Right kidney (tissue), 1 donor: ENCODE measurements at regions not wholly inside any gene's neighbourhood (a gene's known extent, or its start where the extent isn't known, plus 50 kb on each side); places are given as distances from the start of the nearest gene placed in this dataset.

ENCODE experiments used
- DNase-seq: peaks from one replicate; pipeline ENCODE4 v3.0.0-alpha.2; 2016

DNA sequence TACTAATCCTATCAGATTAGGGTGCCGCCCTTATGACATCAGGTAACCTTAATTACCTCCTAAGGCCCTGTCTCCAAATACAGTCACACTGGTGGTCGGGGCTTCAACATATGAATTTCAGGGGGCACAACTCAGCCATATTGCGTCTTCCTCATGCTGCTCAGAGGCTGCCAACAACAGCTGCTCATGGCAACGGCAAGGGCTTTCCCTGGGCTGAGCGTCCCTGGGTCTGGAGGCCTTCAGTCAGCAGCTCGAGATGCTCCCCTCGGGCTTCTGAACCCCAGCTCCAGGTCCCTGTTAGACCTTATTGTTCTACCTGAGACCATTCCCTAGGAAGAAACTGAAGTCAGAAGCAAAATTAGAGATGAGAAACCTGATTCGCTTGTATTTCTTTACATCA lies 157.2 kb downstream of the TMEM132E start:
- no peak for DNase-seq

DNA sequence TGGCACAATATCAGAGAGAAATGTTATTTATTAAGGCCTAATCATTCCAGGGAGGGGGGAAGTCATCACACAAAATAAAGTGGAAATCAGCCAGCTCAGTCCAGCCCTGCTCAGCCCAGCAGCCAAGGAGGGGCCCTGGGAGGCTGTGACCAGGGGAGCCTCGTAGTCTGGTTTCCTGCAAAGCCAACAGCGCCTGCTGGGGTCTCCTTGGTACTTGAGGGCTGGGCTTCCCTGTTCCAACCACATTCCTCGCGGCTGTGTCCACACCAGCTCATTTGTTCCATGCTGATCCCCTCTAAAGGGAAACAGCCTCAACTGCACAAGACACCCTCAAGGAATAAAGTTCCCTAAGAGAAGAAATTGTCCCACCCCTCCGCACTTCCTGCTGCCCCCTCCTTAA lies 154.0 kb downstream of the TMEM132E start:
- DNase-seq: no peak

GRCh38 chr17:34730816-34731215 lies 151.4 kb downstream of the TMEM132E start:
- DNase-seq: no peak

DNA sequence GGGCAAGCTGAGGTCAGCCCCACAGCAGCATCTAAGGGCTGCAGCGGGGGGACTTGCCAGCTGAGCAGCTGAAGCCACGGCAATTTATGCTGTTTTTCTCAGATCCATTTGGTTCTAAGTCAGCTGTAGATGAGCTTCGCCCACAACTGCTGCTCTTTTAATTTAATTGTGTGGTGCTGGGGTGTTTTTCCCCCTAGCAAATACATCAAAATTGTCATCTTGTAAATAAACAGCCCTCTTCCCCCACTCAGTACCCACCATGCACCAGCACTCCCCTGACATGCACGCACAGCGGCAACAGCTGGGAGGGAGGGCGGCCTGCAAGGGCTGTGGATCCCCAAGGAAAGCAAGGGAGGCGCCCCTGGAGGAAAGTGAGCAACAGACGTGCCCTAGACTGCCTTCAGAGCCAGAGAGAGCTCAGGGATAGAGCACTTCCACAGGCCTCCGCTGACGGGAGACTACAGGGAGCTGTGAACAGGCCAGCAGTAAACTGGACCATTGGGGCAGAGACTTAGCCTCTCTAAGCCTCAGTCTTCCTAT lies 149.5 kb downstream of the TMEM132E start:
- DNase-seq: no peak

GRCh38 chr17:34727601-34728000 lies 148.2 kb downstream of the TMEM132E start:
- no peak for DNase-seq

DNA sequence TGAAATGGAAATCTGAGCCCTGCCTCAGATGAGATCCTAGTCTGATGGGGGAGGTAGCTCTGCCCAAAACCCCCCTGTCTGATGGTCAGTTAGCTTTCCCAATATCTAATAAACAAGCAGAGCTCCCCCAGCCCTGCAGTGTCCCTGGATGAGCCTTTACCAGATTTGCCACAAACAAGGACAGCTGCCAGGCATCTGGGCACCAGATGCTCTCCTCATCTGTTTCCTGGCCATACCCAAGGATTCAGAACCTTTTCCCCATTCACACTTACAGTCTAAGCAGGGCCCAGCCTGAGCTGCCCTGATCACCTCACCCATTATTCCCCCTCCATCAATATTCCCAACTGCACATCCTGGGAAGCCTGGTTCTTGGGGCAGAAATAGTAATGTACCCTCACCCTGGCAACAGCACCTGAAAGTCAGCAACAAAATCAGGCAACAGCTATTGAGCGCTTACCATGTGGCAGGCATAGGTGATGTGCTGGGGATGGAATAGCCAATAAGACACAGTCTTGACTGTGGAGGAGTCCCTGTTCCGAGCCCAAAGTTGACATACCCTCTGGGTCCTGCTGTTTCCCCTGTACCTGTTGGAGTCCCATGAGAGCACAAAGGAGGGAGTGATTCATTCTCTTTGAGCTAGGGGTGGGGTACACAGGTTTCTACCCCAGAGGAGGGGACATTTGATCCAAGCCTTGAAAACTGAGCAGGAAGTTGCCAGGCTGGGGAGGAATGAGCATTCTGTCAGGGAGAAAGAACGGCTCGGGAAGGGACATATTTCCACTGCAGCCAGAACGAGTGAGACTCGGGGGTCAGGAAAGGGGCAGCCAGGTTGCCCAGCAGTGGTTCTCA lies 147.4 kb downstream of the TMEM132E start:
- DNase-seq: no peak

- DNase-seq: no peak
Observed at GRCh38 chr17:34725725-34726124, 146.3 kb downstream of the TMEM132E start.

- DNase-seq: no peak
Observed at GRCh38 chr17:34725008-34725407, 145.6 kb downstream of the TMEM132E start.

DNA sequence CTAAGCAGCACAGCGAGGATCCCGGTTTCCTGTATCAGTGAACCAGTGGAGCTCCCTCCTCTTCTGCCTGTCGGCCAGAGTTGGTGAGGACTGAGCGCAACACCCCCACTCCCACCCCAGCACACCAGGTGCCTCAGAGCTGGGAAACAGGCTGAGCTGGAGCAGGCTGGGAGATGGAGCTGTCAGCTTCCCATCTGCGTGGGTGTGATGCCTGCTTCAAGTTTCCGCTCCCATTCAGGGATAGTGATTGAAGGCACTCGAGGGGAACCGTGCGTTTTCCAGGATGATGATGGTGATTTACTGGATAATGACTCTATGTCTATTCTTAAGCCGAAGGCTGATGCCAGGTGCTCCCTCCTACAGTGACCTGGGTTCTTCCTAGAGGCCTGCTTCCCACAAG lies 144.5 kb downstream of the TMEM132E start:
- DNase-seq: no peak

GRCh38 chr17:34721326-34721725 lies 141.9 kb downstream of the TMEM132E start:
- no peak for DNase-seq

- DNase-seq: no peak
Observed at GRCh38 chr17:34720760-34721159, 141.4 kb downstream of the TMEM132E start.

GRCh38 chr17:34719569-34719968 lies 140.2 kb downstream of the TMEM132E start:
- DNase-seq: no peak

- no peak for DNase-seq
Observed at GRCh38 chr17:34717092-34717491, 137.7 kb downstream of the TMEM132E start.

- no peak for DNase-seq
Observed at GRCh38 chr17:34716291-34716690, 136.9 kb downstream of the TMEM132E start.

DNA sequence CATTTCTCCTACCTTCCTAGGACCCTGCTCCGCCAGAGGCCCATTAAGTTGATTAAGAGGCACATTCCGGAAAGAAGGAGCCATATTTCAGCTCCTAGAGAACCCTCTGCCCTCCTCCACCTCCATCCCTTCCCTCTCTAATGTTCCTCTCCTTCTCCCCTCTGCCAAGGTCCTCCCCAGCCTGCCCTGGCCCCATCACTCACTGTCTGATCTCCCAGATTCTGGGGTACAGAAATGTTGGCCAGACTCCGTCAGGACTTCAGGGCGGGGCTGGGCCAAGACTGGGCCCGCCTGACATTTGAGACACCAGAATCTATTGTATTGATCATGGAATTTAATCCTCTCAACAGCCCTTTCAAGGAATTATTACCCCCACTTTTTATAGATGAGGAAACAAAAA lies 136.1 kb downstream of the TMEM132E start:
- no peak for DNase-seq

- DNase-seq: no peak
Observed at GRCh38 chr17:34714475-34715410, 135.4 kb downstream of the TMEM132E start.

- DNase-seq: no peak
Observed at GRCh38 chr17:34713687-34714086, 134.3 kb downstream of the TMEM132E start.

DNA sequence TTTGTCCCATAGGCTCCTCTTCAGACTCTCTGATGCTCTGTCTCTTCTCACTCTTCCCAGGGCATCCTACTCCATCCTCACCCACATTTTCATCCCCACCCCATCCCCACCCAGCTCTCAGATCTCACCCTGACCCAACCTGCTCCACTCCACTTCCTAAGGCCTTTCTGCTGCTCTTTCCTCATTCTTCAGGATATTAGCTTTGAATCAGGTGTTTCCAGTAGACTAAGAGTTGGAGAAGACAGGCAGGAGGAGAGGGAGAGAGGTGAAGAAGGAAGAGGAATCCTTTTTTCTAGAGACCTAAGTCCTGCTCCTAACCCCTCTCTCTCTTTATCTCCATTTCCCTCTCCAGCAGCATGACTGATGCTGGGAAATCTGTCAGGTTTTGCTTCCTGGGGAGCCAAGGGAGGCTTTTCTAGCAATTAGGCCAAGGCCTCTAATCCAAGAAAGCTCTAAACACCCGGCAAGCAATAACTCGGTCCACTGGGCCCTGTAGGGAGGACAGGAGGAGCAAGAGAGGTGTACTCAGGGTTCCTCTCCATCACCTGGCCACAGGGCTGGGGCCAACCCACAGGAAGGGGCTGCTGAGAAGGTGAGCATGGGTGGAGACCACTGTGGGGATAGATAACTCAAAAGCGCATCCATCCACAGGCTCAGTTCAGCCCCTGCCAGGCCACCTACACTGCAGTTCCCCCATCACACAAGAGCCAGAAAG lies 133.3 kb downstream of the TMEM132E start:
- no peak for DNase-seq

DNA sequence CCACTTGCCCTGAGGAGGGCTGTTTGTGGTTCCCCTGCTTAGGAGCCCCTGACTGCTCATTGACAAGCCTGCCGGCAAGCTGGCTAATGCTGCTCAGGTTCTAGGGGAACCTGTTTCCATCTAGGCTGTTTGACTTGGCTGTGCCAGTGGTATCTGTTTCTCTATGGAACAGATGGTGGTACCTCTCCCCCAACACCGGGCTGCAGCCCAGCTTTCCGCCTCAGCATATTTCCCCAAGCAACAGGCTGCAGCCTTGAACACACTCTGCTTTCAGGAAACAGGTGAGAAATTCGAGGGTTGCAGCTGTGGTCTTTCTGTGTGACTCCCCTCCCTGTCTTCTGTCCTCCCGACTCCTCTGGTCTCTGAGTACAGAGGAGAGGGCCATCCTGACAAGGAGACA lies 132.3 kb downstream of the TMEM132E start:
- DNase-seq: no peak

- DNase-seq: no peak
Observed at GRCh38 chr17:34710226-34710625, 130.8 kb downstream of the TMEM132E start.

DNA sequence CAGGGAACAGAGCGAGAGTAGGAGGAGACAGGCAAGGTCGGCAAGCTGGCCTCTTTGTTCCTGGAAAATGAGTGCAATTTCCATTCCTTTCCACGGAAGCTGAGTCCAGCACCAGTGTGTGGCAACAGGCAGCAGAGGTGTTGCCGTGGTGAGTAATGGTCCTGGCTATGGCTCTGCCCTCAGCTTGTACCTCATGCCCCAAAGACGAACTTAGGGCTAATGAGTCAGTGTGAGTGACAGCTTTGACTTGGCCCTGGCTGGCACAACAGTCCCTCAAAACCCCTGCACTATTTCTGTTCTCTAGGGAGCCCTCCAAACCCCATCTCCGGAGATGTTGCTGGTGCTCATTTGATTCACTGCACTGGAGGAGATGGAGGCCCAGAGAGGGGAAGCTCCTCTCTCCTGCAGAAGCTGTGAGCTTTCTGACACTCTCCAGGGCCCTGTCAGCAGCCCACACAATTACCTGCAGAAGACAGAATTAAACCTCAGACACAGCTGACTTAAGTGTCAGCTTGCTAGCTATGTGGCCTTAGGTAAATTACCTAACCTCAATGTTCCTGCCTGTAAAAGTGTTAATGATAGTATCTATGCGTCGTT lies 129.9 kb downstream of the TMEM132E start:
- no peak for DNase-seq

DNA sequence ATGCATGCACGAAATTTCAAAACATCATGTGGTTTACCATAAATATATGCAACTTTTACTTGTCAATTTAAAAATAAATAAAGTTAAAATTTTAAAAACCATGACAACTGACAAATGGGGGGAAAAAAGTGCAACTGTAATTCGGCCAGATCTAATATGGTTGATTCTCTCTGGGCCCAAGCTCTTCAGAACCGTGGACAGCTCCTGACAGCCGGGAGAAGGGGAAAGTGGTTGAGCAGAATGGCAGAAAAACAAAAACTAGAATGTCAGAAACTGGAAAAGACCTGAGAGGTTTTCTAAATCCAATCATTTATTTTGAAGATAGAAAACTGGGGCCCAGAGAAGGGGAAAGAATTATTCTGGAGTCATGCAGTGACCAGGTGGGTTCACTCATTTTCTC lies 126.6 kb downstream of the TMEM132E start:
- DNase-seq: no peak
